ENCODE measurements at regions not wholly inside any gene's neighbourhood (a gene's known extent, or its start where the extent isn't known, plus 50 kb on each side); places are given as distances from the start of the nearest gene placed in this dataset.

GRCh38 chr16:51576498-51577195 lies 425.6 kb upstream of the SALL1 start:
- DNase-seq (ENCODE audit: low spot score) = no peak
- Histone ChIP-seq H4K8ac (ENCODE audit: low read depth, low read length) (no peak overlapping the region), H3K79me1 (ENCODE audit: low read depth, low read length) (no peaks in the 10 kb centered on the region), H2BK15ac (ENCODE audit: low read length) (no peak overlapping the region), H4K91ac (ENCODE audit: low read depth, low read length, poor library complexity) (no peak overlapping the region), H3K27me3 (ENCODE audit: control insufficient read depth in 3 of 3, insufficient read depth in 3 of 3, low read depth in 1 of 3, low read length in 3 of 3) (no peaks in the 10 kb centered on the region), H3K9ac (ENCODE audit: low read depth, low read length, poor library complexity) (no peak overlapping the region), H3K4me1 (ENCODE audit: control insufficient read depth in 2 of 2, insufficient read depth in 1 of 2, low read depth in 1 of 2, low read length in 2 of 2) (peaks cover 0 to 3% of the 10 kb centered on the region in 2 donors), H3K4ac (ENCODE audit: low read length) (no peak overlapping the region), H3K18ac (ENCODE audit: low read length) (no peak overlapping the region), H3K36me3 (replicated peaks in 1 of 2; ENCODE audit: control insufficient read depth in 2 of 2, insufficient read depth in 2 of 2, low read length in 2 of 2) (no peaks in the 10 kb centered on the region), H3K14ac (ENCODE audit: low read length) (no peak overlapping the region), H2AFZ (ENCODE audit: low read length) (no peak overlapping the region), H2BK120ac (ENCODE audit: low read depth, low read length) (no peak overlapping the region), H3K4me2 (ENCODE audit: insufficient read depth, low read length, poor library complexity, severe bottlenecking) (no peak overlapping the region), H3K9me3 (replicated peaks in 1 of 2; ENCODE audit: control insufficient read depth in 2 of 2, insufficient read depth in 1 of 2, low read depth in 1 of 2, low read length in 2 of 2) (no peaks in the 10 kb centered on the region), H3K4me3 (ENCODE audit: low read length in 2 of 2) (no peak overlapping the region), H2BK12ac (ENCODE audit: low read length) (no peak overlapping the region), H2AK5ac (ENCODE audit: low read depth, low read length) (no peak overlapping the region), H3K23ac (ENCODE audit: low read depth, low read length, poor library complexity) (no peak overlapping the region), H2BK5ac (ENCODE audit: low read length) (no peak overlapping the region), H3K27ac (replicated peaks; ENCODE audit: low read length) (no peak overlapping the region)
- WGBS, 2 donors (ENCODE audit: extremely low coverage in 2 of 2, insufficient read length in 2 of 2, insufficient replicate concordance in 1 of 2) = no CpG with 5 or more reads among the region's 8 CpGs

- DNase-seq (ENCODE audit: low spot score) = no peak
Measured at GRCh38 chr16:51573191-51573590, 422.1 kb upstream of the SALL1 start.

DNA sequence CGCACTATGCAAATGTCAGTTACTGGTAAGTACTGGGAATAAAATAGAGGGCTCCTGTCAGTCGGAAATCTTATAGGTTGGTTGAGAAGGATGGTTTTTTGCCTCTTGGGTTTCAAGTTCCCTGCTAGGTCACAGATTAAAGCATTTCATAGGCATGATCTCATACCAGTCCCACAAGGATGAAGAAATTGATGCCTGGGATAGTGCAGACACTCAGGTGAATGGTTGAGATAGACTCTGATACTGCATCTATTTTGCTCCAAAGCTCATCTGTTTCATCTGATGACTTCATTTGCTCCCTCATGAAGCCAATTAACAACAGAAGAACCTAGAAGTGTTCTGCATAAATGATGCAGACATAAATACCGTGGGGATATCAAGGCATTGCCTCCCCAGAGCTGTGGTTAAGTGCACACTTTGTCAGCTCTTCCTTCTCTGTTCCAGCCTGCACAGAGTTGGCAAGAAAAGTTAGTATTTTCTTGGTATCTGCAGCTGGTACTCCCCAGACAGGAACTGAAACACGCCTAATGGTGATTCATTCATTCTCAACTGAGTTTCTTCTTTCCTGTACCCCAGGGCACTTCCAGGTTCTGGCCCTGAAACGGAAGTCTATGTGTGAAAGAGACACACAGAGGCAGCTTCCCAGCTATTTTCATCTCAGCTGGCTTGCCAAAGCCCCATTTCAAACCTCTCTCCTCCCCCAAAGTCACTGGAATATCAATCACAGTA lies 418.3 kb upstream of the SALL1 start:
- Histone ChIP-seq H2BK15ac (ENCODE audit: low read length) (no peak overlapping the region), H3K14ac (ENCODE audit: low read length) (no peak overlapping the region), H2BK12ac (ENCODE audit: low read length) (no peak overlapping the region), H3K4ac (ENCODE audit: low read length) (no peak overlapping the region), H3K23ac (ENCODE audit: low read depth, low read length, poor library complexity) (no peak overlapping the region), H3K9ac (ENCODE audit: low read depth, low read length, poor library complexity) (no peak overlapping the region), H3K4me1 (ENCODE audit: control insufficient read depth in 2 of 2, insufficient read depth in 1 of 2, low read depth in 1 of 2, low read length in 2 of 2) (no peaks in the 10 kb centered on the region), H3K27ac (replicated peaks; ENCODE audit: low read length) (no peak overlapping the region), H4K8ac (ENCODE audit: low read depth, low read length) (no peak overlapping the region), H3K4me3 (ENCODE audit: low read length in 2 of 2) (no peak overlapping the region), H3K9me3 (replicated peaks in 1 of 2; ENCODE audit: control insufficient read depth in 2 of 2, insufficient read depth in 1 of 2, low read depth in 1 of 2, low read length in 2 of 2) (peaks cover 0 to 4% of the 10 kb centered on the region in 2 donors), H2BK5ac (ENCODE audit: low read length) (no peak overlapping the region), H4K91ac (ENCODE audit: low read depth, low read length, poor library complexity) (no peak overlapping the region), H2BK120ac (ENCODE audit: low read depth, low read length) (no peak overlapping the region), H3K79me1 (ENCODE audit: low read depth, low read length) (no peaks in the 10 kb centered on the region), H2AK5ac (ENCODE audit: low read depth, low read length) (no peak overlapping the region), H3K4me2 (ENCODE audit: insufficient read depth, low read length, poor library complexity, severe bottlenecking) (no peak overlapping the region), H3K36me3 (replicated peaks in 1 of 2; ENCODE audit: control insufficient read depth in 2 of 2, insufficient read depth in 2 of 2, low read length in 2 of 2) (no peaks in the 10 kb centered on the region), H3K18ac (ENCODE audit: low read length) (no peak overlapping the region), H3K27me3 (ENCODE audit: control insufficient read depth in 3 of 3, insufficient read depth in 3 of 3, low read depth in 1 of 3, low read length in 3 of 3) (no peaks in the 10 kb centered on the region), H2AFZ (ENCODE audit: low read length) (peak overlapping the region; percentile 53)
- no CpG with 5 or more reads among the region's 5 CpGs for WGBS, 2 donors (ENCODE audit: extremely low coverage in 2 of 2, insufficient read length in 2 of 2, insufficient replicate concordance in 1 of 2)
- no peak for DNase-seq (ENCODE audit: low spot score)

More at GRCh38 chr16:51573191-51573590, 422.1 kb upstream of the SALL1 start:
- Histone ChIP-seq H3K4me2 (ENCODE audit: insufficient read depth, low read length, poor library complexity, severe bottlenecking) (no peak overlapping the region), H3K18ac (ENCODE audit: low read length) (no peak overlapping the region), H3K27ac (replicated peaks; ENCODE audit: low read length) (no peak overlapping the region), H3K23ac (ENCODE audit: low read depth, low read length, poor library complexity) (no peak overlapping the region), H2BK12ac (ENCODE audit: low read length) (no peak overlapping the region), H2BK120ac (ENCODE audit: low read depth, low read length) (no peak overlapping the region), H3K36me3 (replicated peaks in 1 of 2; ENCODE audit: control insufficient read depth in 2 of 2, insufficient read depth in 2 of 2, low read length in 2 of 2) (no peaks in the 10 kb centered on the region), H4K91ac (ENCODE audit: low read depth, low read length, poor library complexity) (no peak overlapping the region), H3K9me3 (replicated peaks in 1 of 2; ENCODE audit: control insufficient read depth in 2 of 2, insufficient read depth in 1 of 2, low read depth in 1 of 2, low read length in 2 of 2) (no peaks in the 10 kb centered on the region), H2AK5ac (ENCODE audit: low read depth, low read length) (no peak overlapping the region), H3K27me3 (ENCODE audit: control insufficient read depth in 3 of 3, insufficient read depth in 3 of 3, low read depth in 1 of 3, low read length in 3 of 3) (no peaks in the 10 kb centered on the region), H2BK5ac (ENCODE audit: low read length) (no peak overlapping the region), H3K9ac (ENCODE audit: low read depth, low read length, poor library complexity) (no peak overlapping the region), H3K4ac (ENCODE audit: low read length) (no peak overlapping the region), H3K4me3 (ENCODE audit: low read length in 2 of 2) (no peak overlapping the region), H3K14ac (ENCODE audit: low read length) (no peak overlapping the region), H2BK15ac (ENCODE audit: low read length) (no peak overlapping the region), H3K4me1 (ENCODE audit: control insufficient read depth in 2 of 2, insufficient read depth in 1 of 2, low read depth in 1 of 2, low read length in 2 of 2) (peaks cover 0 to 3% of the 10 kb centered on the region in 2 donors), H4K8ac (ENCODE audit: low read depth, low read length) (no peak overlapping the region), H3K79me1 (ENCODE audit: low read depth, low read length) (no peaks in the 10 kb centered on the region), H2AFZ (ENCODE audit: low read length) (no peak overlapping the region)
- no CpG with 5 or more reads among the region's 5 CpGs for WGBS, 2 donors (ENCODE audit: extremely low coverage in 2 of 2, insufficient read length in 2 of 2, insufficient replicate concordance in 1 of 2)

DNA sequence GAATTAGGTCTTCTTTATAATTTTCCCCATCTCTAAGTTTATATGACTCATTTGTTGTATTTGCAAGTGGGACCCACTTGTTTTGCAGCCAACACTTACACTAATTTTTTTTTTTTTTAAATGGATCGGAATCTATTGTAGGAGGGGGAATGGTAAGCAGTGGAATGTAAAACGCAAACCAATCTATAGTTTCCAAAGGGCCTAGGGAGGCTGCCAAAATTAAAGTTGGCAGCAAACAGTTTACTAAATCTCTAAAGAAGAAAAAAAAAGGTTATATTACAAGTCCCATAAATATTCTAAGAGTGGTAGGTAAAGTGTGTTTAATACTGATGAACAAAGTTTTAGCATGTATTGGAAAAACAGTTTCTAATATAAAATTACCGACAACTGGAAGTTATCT lies 416.8 kb upstream of the SALL1 start:
- Histone ChIP-seq H2BK12ac (ENCODE audit: low read length) (no peak overlapping the region), H3K9ac (ENCODE audit: low read depth, low read length, poor library complexity) (no peak overlapping the region), H3K27ac (replicated peaks; ENCODE audit: low read length) (no peak overlapping the region), H3K79me1 (ENCODE audit: low read depth, low read length) (no peaks in the 10 kb centered on the region), H4K8ac (ENCODE audit: low read depth, low read length) (no peak overlapping the region), H4K91ac (ENCODE audit: low read depth, low read length, poor library complexity) (no peak overlapping the region), H3K4me2 (ENCODE audit: insufficient read depth, low read length, poor library complexity, severe bottlenecking) (no peak overlapping the region), H2BK120ac (ENCODE audit: low read depth, low read length) (no peak overlapping the region), H3K23ac (ENCODE audit: low read depth, low read length, poor library complexity) (no peak overlapping the region), H2AFZ (ENCODE audit: low read length) (no peak overlapping the region), H2AK5ac (ENCODE audit: low read depth, low read length) (no peak overlapping the region), H3K4me1 (ENCODE audit: control insufficient read depth in 2 of 2, insufficient read depth in 1 of 2, low read depth in 1 of 2, low read length in 2 of 2) (no peaks in the 10 kb centered on the region), H3K27me3 (ENCODE audit: control insufficient read depth in 3 of 3, insufficient read depth in 3 of 3, low read depth in 1 of 3, low read length in 3 of 3) (no peaks in the 10 kb centered on the region), H3K18ac (ENCODE audit: low read length) (no peak overlapping the region), H2BK5ac (ENCODE audit: low read length) (no peak overlapping the region), H3K4me3 (ENCODE audit: low read length in 2 of 2) (no peak overlapping the region), H3K14ac (ENCODE audit: low read length) (no peak overlapping the region), H3K4ac (ENCODE audit: low read length) (no peak overlapping the region), H3K9me3 (replicated peaks in 1 of 2; ENCODE audit: control insufficient read depth in 2 of 2, insufficient read depth in 1 of 2, low read depth in 1 of 2, low read length in 2 of 2) (peaks cover 0 to 4% of the 10 kb centered on the region in 2 donors), H2BK15ac (ENCODE audit: low read length) (no peak overlapping the region), H3K36me3 (replicated peaks in 1 of 2; ENCODE audit: control insufficient read depth in 2 of 2, insufficient read depth in 2 of 2, low read length in 2 of 2) (no peaks in the 10 kb centered on the region)
- DNase-seq (ENCODE audit: low spot score) = no peak
- WGBS, 2 donors (ENCODE audit: extremely low coverage in 2 of 2, insufficient read length in 2 of 2, insufficient replicate concordance in 1 of 2) = no CpG with 5 or more reads among the region's 3 CpGs

All from neuronal stem cell (in vitro differentiated cells).